Activated CD4-positive, alpha-beta T cell treated with anti-CD3 and anti-CD28 coated beads for 36 hours (primary cell): ENCODE measurements at regions not wholly inside any gene's neighbourhood (a gene's known extent, or its start where the extent isn't known, plus 50 kb on each side); places are given as distances from the start of the nearest gene placed in this dataset.
"Not testable (repeated sequence)": the region's sequence is repeated elsewhere in the genome, so short reads cannot be mapped to it uniquely, and the experiment has no call there.

Experiments
- ATAC-seq: fragments of 200-7000 bp; cut with Tn5 transposase; one replicate; pipeline ENCODE4 v1.10.0; 2021; ENCODE audit warnings: mild to moderate bottlenecking, moderate library complexity
- CTCF ChIA-PET: fragments of 350-600 bp; sonication (Branson Sonifier 250); formaldehyde crosslinking; loops from one replicate; lab custom pipeline; 2021; ENCODE audit warnings: antibody characterized with exemption; lab: Charles Lee
- POLR2A ChIA-PET: fragments of 350-600 bp; sonication (Branson Sonifier 250); formaldehyde crosslinking; loops from one replicate; lab custom pipeline; 2021; ENCODE audit warnings: antibody characterized with exemption, inconsistent platforms; lab: Charles Lee
- DNase-seq: peaks from one replicate; pipeline ENCODE4 v3.0.0-alpha.2; 2020
- H3K27ac Mint-ChIP-seq: one replicate; pipeline ENCODE4 v1.8.0; 2021; ENCODE audit warnings: mixed read lengths
- H3K27me3 Mint-ChIP-seq: one replicate; pipeline ENCODE4 v1.8.0; 2021; ENCODE audit warnings: mixed read lengths
- H3K36me3 Mint-ChIP-seq: one replicate; pipeline ENCODE4 v1.8.0; 2021; ENCODE audit warnings: low read depth, mixed read lengths
- H3K4me1 Mint-ChIP-seq: one replicate; pipeline ENCODE4 v1.8.0; 2021; ENCODE audit warnings: mixed read lengths
- H3K4me3 Mint-ChIP-seq: one replicate; pipeline ENCODE4 v1.8.0; 2021; ENCODE audit warnings: mild to moderate bottlenecking, moderate library complexity, mixed read lengths
- H3K9me3 Mint-ChIP-seq: one replicate; pipeline ENCODE4 v1.8.0; 2021; ENCODE audit warnings: low read depth, mixed read lengths
- intact Hi-C, 2 experiments: fragments of 100-400 bp; cut with DNase I in 1 of 2; cut with micrococcal nuclease in 1 of 2; formaldehyde crosslinking; loops; one replicate each; pipeline versions ENCODE4 v1.14.2 to v1.15.1; 2022 to 2024; cut with DNase I, micrococcal nuclease

DNA sequence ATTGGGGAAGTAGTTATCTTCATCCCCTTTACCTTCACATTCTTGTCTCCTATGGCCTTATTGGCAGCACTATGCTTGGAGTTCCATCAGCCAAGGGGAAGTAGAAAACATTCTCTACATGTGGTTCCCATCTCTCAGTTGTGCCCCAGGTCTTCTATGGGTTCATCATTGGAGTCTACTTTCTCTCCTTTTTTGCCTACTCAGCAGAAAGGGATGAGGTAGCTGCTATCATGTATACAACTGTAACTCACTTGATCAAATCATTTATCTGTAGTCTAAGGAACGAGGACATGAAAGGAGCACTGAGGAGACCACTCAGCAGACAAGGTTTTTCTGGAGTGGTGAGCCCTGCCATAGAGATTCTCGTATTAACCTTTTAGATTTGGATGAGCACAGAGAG lies 119.0 kb upstream of the OR13H1 start:
- POLR2A ChIA-PET, result no interaction called here
- ATAC-seq (no peak), DNase-seq (no peak)
- Mint-ChIP-seq H3K27ac (no peak overlapping the region), H3K27me3 (peaks cover 2% of the 10 kb centered on the region), H3K36me3 (no peaks in the 10 kb centered on the region), H3K9me3 (no peaks in the 10 kb centered on the region), H3K4me1 (no peaks in the 10 kb centered on the region), H3K4me3 (no peak overlapping the region)
- intact Hi-C loops, result no loop called here
- CTCF ChIA-PET, result no interaction called here

DNA sequence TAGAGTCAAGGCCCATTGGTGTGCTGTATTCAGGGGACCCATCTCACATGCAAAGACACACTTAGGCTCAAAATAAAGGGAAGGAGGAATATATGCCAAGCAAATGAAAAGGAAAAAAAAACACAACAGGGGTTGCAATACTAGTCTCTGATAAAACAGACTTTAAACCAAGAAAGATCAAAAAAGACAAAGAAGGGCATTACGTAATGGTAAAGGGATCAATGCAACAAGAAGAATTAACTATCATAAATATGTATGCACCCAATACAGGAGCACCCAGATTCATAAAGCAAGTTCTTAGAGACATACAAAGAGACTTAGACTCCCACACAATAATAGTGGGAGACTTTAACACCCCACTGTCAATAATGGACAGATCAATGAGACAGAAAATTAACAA lies 113.4 kb upstream of the OR13H1 start:
- not testable (repeated sequence) for H3K4me1 Mint-ChIP-seq

DNA sequence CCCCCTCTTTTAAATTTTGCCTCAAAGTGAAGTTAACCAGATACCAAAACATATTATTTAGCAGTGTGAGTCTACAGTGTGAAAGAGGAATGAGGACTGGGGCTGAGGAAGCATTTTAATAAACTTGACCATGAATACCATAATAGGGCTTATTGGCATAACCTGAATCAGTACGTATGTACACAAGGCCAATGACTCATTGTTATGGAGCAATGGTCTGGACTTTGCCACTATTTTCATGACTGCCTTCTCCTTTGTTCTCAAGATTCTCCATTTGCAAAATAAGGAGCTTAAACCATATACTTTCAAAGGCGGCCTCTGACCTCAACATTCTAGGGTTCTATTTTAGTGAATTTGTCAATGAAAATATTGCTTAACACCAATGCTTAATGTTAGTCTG lies 102.8 kb upstream of the OR13H1 start:
- H3K4me3 Mint-ChIP-seq, result no peak overlapping the region

More for the DNA sequence above, 113.4 kb upstream of the OR13H1 start:
- ATAC-seq, H3K4me3 Mint-ChIP-seq, H3K9me3 Mint-ChIP-seq, intact Hi-C loops, POLR2A ChIA-PET, H3K27ac Mint-ChIP-seq, DNase-seq, CTCF ChIA-PET, H3K36me3 Mint-ChIP-seq, H3K27me3 Mint-ChIP-seq: not testable (repeated sequence)

DNA sequence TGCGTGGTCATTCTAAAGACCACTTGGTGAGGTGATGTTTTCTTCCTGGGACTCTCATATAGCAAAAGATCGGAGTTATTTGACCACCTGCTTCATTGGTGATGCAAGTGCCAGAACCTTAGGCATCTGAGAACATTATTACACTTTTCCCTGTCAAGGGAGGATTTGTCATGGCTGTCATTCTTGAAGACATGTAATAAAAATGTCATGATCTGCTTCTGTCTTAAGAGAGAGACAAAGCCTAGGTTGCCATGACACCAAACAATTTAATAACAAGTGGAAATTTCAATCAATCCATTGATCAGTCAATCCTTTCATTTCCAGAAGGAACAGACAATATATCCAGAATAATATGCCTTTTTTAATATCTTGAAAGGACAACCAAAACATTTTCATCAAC lies 97.9 kb upstream of the OR13H1 start:
- CTCF ChIA-PET, result no interaction called here
- Mint-ChIP-seq H3K27me3 (no peaks in the 10 kb centered on the region), H3K36me3 (no peaks in the 10 kb centered on the region), H3K4me3 (no peak overlapping the region), H3K27ac (no peak overlapping the region), H3K4me1 (no peaks in the 10 kb centered on the region), H3K9me3 (no peaks in the 10 kb centered on the region)
- ATAC-seq (no peak), DNase-seq (no peak)
- POLR2A ChIA-PET, result no interaction called here
- intact Hi-C loops, result no loop called here

More for the DNA sequence above, 102.8 kb upstream of the OR13H1 start:
- CTCF ChIA-PET, result no interaction called here
- H3K4me1 Mint-ChIP-seq, result no peaks in the 10 kb centered on the region
- no peaks in the 10 kb centered on the region for H3K27me3 Mint-ChIP-seq
- no peaks in the 10 kb centered on the region for H3K36me3 Mint-ChIP-seq
- DNase-seq (no peak), ATAC-seq (no peak)
- intact Hi-C loops, result no loop called here
- POLR2A ChIA-PET, result no interaction called here
- H3K27ac Mint-ChIP-seq, result no peak overlapping the region
- H3K9me3 Mint-ChIP-seq, result no peaks in the 10 kb centered on the region

DNA sequence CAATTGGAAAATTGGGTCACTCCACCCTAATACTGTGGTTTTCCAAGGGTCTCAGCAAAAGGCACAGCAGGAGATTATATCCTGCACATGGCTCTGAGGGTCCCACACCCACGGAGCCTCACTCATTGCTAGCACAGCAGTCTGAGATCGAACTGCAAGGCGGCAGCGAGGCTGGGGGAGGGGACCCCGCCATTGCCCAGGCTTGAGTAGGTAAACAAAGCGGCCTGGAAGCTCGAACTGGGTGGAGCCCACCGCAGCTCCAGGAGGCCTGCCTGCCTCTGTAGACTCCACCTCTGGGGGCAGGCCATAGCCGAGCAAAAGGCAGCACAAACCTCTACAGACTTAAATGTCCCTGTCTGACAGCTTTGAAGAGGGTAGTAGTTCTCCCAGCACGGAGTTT lies 82.0 kb upstream of the OR13H1 start:
- POLR2A ChIA-PET, H3K9me3 Mint-ChIP-seq, H3K27ac Mint-ChIP-seq, H3K27me3 Mint-ChIP-seq, intact Hi-C loops, DNase-seq, H3K4me1 Mint-ChIP-seq, CTCF ChIA-PET, H3K4me3 Mint-ChIP-seq, H3K36me3 Mint-ChIP-seq, ATAC-seq: not testable (repeated sequence)

DNA sequence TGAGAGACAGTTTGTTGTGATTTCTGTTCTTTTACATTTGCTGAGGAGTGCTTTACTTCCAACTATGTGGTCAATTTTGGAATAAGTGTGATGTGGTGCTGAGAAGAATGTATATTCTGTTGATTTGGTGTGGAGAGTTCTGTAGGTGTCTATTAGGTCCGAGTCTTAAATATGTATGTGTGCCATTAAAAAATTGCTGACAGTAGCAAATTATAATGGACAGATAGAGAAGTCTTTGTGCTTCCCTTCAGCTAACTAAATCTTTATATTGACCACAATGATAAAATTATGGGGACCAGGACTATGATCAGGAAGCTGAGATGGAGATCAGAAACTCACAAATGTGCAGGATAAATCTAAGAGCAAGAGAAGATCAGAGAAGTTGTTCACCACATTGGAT lies 70.1 kb upstream of the OR13H1 start:
- POLR2A ChIA-PET, H3K36me3 Mint-ChIP-seq, intact Hi-C loops: not testable (repeated sequence)

DNA sequence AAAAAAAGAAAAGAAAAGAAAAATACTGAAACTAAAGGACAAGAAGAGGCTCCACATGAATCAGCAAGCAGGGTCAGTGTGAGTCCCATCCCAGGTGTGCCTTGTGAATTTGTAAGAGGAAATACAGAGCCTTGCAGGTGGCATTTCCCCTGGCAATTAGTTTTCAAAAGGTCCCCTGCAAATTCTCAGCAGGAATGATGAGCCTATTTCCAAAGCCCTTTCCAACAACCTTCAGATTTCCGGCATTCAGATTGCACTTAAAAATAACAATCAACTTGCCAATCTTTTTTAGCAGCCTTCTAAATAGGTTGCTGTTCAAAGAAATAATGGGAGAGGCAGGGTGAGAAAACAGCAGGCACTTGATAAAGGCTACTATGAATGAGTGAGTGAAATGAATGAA lies 66.4 kb upstream of the OR13H1 start:
- H3K4me3 Mint-ChIP-seq, result no peak overlapping the region
- H3K4me1 Mint-ChIP-seq, result no peaks in the 10 kb centered on the region
- intact Hi-C loops, result no loop called here
- POLR2A ChIA-PET, result no interaction called here
- no peaks in the 10 kb centered on the region for H3K36me3 Mint-ChIP-seq
- no peaks in the 10 kb centered on the region for H3K9me3 Mint-ChIP-seq
- H3K27ac Mint-ChIP-seq, result no peak overlapping the region
- ATAC-seq, result no peak
- no peak for DNase-seq
- CTCF ChIA-PET, result no interaction called here
- H3K27me3 Mint-ChIP-seq, result no peaks in the 10 kb centered on the region

More for the DNA sequence above, 70.1 kb upstream of the OR13H1 start:
- ATAC-seq, H3K4me1 Mint-ChIP-seq, H3K27me3 Mint-ChIP-seq, DNase-seq, H3K4me3 Mint-ChIP-seq, H3K27ac Mint-ChIP-seq, H3K9me3 Mint-ChIP-seq, CTCF ChIA-PET: not testable (repeated sequence)
